ENCODE measurements at regions not wholly inside any gene's neighbourhood (a gene's known extent, or its start where the extent isn't known, plus 50 kb on each side); places are given as distances from the start of the nearest gene placed in this dataset.

DNA sequence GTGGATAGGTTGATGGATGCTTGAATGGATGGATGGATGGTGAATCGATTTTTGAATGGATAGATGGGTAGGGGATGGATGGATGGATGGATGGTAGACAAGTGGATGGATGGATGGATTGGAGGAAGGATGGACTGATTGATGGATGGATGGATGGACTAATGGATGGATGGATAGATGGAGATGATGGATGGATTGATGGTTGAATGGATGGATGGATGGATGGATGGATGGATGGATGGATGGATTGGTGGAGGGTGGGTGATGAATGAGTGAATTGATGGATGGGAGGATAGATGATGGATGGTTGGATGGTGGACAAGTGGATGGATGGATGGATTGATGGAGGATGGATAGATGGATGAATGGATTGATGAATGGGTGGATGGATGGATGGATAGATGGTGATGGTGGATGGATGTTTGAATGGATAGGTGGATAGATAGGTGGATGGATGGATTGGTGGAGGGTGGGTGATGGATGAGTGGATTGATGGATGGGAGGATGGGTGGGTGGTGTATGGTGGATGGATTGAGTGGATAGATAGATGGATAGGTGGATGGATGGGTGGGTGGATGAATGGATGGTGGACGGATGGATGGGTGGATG, 1140.9 kb downstream of the BRD1 start:
- DNase-seq: no peak

GRCh38 chr22:48685767-48686166, 1141.9 kb downstream of the BRD1 start:
- no peak for DNase-seq

DNA sequence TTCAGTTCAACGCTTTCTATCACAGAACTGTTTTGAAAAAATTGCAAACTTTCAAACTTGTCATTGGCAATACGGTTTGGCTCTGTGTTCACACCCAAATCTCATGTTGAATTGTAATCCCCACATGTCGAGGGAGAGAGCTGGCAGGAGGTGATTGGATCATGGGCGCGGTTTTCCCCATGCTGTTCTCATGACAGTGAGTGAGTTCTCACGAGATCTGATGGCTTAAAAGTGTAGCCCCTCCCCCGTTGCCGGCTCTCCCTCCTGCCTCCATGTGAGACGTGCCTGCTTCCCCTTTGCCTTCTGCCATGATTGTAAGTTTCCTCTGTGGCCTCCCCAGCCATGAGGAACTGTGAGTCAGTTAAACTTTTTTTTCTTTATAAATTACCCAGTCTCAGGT, 1144.0 kb downstream of the BRD1 start:
- no peak for DNase-seq

GRCh38 chr22:48682504-48682903, 1145.2 kb downstream of the BRD1 start:
- no peak for DNase-seq

DNA sequence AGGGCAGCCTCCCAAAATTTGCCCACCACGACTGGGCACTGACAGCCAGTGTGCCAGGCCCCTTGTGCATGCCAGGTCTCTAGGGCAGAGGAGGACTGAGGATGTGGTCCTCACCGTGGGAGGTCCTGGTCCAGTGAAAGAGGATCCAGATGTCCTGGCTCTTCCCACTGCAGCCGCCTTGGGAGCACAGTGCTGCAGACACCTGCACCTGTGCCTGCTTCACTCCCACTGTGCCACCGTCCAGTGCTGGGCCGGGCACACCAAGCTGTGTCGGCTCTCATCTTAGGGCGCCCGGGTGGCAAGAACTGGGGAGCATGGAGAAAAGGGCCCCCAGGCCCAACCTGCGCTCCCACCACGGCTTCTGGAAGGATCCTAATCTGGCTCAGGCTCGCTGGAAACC, 1147.1 kb downstream of the BRD1 start:
- DNase-seq: no peak

DNA sequence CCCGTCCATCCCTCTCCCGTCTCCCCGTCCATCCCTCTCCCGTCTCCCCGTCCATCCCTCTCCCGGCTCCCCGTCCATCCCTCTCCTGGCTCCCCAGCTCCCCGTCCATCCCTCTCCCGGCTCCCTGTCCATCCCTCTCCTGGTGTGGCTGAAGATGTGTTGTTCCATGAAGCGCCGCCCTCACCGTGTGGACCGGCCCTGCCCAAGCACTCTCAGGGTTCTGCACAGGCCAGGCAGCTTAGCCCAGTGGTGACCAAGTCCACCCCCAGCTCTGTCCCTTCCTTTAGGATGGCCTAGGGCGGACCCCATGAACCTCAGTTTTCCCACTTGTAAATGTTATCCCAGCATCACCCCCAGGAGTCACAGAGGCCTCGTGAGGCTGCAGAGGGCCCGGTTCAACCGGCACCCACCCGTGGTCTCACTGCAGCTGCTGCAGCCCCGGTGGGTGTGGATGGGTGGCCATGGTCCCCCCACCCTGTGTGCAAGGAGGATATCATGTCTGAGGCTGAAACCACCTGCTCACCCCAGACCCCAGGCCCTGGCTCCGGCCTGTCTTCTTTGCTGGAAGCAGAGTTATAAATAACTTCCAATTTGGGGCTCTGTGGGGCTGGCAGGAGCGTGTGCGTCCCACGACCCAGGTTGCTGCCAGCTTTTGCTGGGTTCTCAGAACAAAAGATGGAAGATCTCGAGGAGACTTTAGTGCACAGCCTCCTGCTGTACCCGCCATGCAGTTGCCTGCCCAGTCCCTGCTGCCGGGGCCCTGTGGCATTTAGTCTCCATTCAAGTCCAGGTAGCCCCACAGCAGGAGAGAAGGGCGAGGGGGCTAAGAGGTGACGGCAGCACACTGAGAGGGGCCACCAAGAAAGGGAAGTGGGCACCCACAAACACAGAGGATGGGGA, 1147.8 kb downstream of the BRD1 start:
- no peak for DNase-seq

- no peak for DNase-seq
Observed at GRCh38 chr22:48678171-48679135, 1149.2 kb downstream of the BRD1 start.

- no peak for DNase-seq
Observed at GRCh38 chr22:48677621-48678020, 1150.1 kb downstream of the BRD1 start.

DNA sequence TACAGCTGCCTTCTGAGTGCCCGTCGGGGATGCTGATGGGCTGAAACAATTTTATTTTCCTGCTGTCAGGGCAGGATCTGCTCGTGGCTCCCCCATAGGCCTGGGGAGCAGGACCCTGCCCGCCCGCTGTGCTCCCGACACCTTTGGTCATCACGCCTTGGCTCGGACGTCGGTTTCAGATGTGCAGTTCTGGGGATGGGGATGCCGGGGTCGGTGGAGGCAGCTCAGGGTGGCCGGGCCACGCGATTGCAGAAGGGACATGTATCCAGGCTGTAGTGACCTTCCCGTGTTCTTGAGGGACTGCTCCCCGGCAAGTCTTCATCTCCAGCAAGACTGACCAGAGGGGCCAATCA, 1150.5 kb downstream of the BRD1 start:
- DNase-seq: no peak

- no peak for DNase-seq
Observed at GRCh38 chr22:48676266-48677167, 1151.2 kb downstream of the BRD1 start.

DNA sequence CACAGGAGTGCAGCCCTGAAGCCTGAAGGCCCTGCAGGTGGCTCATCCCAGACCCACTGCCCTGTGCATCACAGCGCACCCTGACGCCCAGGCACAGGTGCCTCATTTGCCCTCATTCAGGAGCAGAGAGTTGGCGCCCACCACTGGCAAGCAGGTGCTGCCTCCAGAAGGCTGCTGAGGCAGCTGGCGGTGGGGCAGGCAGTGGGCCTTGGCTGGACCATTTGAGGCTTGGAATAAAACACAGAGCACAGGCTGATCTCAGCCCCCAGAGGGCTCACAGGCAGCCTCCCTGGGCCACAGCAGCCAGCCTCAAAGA, 1151.9 kb downstream of the BRD1 start:
- DNase-seq: no peak

- no peak for DNase-seq
Observed at GRCh38 chr22:48675141-48675829, 1152.4 kb downstream of the BRD1 start.

DNA sequence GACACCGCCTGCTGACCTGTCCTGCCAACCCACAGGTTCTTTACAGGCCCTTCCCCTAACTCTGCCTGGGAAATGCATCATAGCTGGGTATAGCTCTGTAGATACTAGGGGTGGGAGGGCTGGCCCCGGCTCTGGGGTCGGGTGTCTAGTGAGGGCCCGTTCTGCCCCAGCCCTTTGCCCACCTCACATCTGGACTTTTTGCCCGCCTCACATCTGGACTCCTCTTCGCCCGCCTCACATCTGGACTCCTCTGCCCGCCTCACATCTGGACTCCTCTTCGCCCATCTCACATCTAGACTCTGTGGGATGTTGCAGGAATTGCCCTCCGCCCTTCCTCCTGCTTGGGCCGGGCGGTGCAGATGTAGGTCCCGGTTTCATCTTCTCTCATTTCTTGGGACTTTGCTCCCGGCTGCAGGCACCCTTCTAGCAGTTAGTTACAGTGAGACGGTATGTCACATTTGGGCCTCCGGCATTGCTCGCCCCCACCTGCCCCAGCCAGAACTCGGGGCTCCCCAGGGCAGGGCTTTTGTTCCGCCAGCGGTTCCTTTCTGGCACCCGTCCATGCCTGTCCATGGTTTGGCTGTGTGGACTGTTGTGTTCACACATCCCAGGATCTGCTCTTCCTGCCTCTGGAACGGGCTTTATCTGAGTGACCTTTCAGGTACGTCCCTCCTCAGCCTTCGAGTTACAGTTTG, 1153.7 kb downstream of the BRD1 start:
- DNase-seq: no peak

DNA sequence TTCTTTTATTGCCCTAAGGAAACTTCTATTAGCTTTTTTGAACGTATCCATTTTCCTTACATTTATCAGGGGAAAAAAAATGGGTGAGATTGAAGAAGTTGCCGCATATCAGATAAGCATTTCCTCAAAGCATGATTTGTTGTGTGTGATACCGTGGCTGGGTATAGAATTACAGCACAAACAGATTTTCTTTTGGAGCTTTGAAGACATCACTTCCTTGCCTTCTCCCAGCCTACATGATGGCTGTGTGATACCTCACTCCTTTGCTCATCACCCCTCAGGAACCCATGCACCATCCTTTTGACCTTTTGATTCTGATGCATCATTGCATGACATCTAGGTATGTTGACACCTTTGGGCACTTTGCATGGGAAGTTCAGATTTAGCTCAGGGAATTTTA, 1155.3 kb downstream of the BRD1 start:
- no peak for DNase-seq

- no peak for DNase-seq
Observed at GRCh38 chr22:48670731-48671130, 1156.9 kb downstream of the BRD1 start.

DNA sequence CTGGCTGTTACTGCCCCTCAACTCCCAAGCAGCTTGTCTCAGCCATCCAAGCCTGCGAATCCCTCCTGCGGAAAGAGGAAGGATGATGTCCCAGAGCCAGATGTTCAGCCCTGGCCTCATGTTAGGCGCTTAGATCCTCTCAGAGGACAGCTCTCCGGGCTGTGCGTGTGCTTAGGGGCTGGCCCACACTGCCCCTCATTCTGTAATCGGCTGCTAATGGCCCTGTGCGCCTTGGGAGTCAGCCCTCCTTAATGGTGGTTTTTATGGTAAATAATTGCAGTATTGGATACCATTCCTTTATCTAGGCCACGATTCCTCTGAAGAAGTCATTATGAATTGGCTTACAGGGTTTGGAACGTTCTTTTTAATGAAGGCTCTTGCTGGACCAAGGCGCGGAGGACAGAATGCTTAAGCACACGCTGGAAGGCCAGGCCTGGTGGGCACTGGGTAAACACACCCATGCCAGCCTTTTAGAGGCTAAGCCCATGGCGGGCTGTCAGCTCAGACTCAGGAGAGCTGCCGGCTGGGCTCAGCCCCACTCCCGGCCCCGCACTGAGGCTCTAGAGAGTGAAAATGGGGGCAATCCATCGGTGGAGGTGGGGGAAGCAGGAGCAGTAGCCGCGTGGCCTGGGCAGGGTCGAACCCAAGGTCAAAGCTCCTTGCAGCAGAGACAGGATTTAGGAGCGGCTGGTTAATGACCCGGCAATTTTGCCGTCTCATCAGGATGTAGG, 1157.5 kb downstream of the BRD1 start:
- no peak for DNase-seq

GRCh38 chr22:48669226-48669625, 1158.4 kb downstream of the BRD1 start:
- no peak for DNase-seq

DNA sequence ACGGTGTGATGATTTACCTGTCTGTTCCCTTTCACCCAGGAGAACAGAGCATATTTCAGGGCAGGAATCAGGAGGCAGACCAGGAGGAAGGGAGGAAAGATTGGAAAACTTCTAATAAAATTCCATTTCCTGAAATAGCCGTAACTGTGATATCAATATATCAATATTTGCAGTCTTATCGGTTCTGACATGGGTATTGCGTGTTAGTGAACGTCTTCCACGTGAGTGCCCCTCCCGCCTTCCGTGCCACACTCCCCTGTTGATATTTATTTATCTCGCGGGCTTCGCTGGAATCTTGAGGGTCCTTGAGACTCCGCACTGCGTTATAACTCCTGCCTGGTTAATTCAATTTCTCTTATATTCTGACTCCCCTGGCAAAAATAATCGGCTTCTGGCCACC, 1160.4 kb downstream of the BRD1 start:
- DNase-seq: no peak

- DNase-seq: no peak
Observed at GRCh38 chr22:48666620-48667019, 1161.1 kb downstream of the BRD1 start.

DNA sequence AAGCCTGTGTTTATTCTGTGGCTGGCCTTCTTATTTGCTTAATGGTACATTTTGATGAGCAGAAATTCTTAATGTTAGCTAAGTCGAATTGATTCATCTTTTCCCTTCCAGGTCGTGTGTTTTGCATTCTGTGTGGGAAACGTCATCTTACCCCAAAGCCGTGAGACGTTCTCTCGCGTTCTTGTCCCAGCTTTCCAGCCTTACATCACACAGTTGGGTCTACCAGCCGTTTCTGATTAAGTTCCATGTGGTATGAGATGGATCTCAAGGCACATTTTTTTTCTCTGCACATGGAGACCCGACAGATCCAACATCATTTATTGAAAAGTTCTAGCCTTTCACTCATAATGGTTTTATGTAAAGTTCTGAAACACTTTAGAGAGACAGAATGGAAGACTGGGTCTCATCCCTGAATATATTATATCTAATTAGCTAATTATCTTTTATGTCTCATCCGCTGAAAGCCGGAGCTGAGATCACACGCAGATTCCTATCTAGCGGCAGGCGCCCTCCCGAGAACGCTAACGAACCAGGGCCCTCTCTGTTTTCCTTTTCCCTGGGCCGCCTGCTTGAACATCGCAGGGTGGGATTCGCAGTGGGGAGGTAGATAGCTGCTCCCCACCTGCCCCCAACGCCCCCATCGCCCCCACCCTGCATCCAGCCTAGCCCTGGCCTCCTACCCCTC, 1162.2 kb downstream of the BRD1 start:
- DNase-seq: no peak
